Body of pancreas (tissue), 4 donors: ENCODE measurements at regions not wholly inside any gene's neighbourhood (a gene's known extent, or its start where the extent isn't known, plus 50 kb on each side); places are given as distances from the start of the nearest gene placed in this dataset.

Experiments used
- ATAC-seq: fragments of 150-250 bp; one replicate; pipeline ENCODE4 v1.9.1; 2016
- DNase-seq, 4 donors: peaks; one replicate each; pipeline ENCODE4 v3.0.0-alpha.2; 2019
- H3K27ac ChIP-seq, 4 donors: fragments of 200-600 bp; sonication (generic); 1 replicate in 3 of 4; 2 replicates in 1 of 4; pipeline versions ENCODE4 v1.5.1 to v1.6.1; 2016 to 2019; ENCODE audit warnings: mild to moderate bottlenecking in 1 of 4, mixed read lengths in 1 of 4, moderate library complexity in 1 of 4
- H3K27me3 ChIP-seq, 2 donors: fragments of 200-600 bp; sonication (generic); one replicate each; pipeline ENCODE4 v1.6.0; 2016; ENCODE audit warnings: mild to moderate bottlenecking in 1 of 2
- H3K36me3 ChIP-seq, 2 donors: fragments of 200-600 bp; sonication (generic); replicated peaks in 1 of 2; 2 replicates each; pipeline ENCODE4 v1.5.1; 2016; ENCODE audit warnings: low read depth in 2 of 2; ENCODE audit not compliant: insufficient read depth in 1 of 2
- H3K4me1 ChIP-seq: fragments of 200-600 bp; sonication (generic); one replicate; pipeline ENCODE4 v1.6.0; 2016
- H3K4me3 ChIP-seq, 2 donors: fragments of 200-600 bp; sonication (generic); 1 replicate in 1 of 2; 2 replicates in 1 of 2; pipeline ENCODE4 v1.5.1; 2016 to 2019
- H3K9me3 ChIP-seq, 3 donors: fragments of 200-600 bp; sonication (generic); 1 replicate in 2 of 3; 2 replicates in 1 of 3; pipeline ENCODE4 v1.5.1; 2016
- POLR2A ChIP-seq, 3 donors: fragments of 450-650 bp; IDR thresholded peaks; one replicate each; pipeline ENCODE4 v1.6.1; 2016; ENCODE audit warnings: antibody characterized with exemption in 3 of 3, mild to moderate bottlenecking in 2 of 3
- WGBS, 2 donors: methylation state at CpG; one replicate each; pipeline ENCODE4 v1.1.5; 2017; 5-methylcytosine and 5-hydroxymethylcytosine counted together
- intact Hi-C: fragments of 100-400 bp; cut with DNase I; formaldehyde crosslinking; loops from one replicate; pipeline ENCODE4 v1.15.1; 2023
- TF ChIP-seq, protein P1 (sequence below), 7 experiments: fragments of 450-650 bp in 4 of 7; fragments of 200-600 bp in 3 of 7; sonication (generic) in 3 of 7; IDR thresholded peaks; one replicate each; pipeline ENCODE4 v1.5.1; 2016 to 2019; ENCODE audit warnings: antibody characterized with exemption in 7 of 7

DNA sequence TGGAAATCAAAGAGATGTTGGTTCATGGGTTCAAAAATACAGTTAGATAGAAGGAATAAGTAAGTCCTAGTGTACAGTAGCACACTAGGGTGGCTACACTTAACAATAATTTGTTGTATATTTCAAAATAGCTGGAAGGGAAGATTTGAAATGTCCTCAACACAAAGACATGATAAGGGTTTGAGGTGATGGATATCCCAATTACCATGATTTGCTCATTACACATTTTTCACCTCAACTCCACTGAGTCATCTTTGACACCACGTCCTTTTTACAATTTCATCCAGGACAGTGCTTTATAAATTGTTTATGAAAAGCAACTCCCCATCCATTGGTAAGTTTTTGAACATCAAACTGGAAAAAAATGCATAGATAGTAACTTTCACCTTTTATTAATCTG, 208.3 kb downstream of the ZC3H11B start:
- H3K27me3 ChIP-seq, result no peaks in the 10 kb centered on the region
- intact Hi-C loops, result no loop called here
- H3K4me3 ChIP-seq, result no peak overlapping the region
- no peak for ATAC-seq
- peaks cover 6% of the 10 kb centered on the region for H3K4me1 ChIP-seq
- TF ChIP-seq POLR2A (IDR thresholded peaks at IDR 0.05), result no peak
- TF ChIP-seq, protein P1, sequence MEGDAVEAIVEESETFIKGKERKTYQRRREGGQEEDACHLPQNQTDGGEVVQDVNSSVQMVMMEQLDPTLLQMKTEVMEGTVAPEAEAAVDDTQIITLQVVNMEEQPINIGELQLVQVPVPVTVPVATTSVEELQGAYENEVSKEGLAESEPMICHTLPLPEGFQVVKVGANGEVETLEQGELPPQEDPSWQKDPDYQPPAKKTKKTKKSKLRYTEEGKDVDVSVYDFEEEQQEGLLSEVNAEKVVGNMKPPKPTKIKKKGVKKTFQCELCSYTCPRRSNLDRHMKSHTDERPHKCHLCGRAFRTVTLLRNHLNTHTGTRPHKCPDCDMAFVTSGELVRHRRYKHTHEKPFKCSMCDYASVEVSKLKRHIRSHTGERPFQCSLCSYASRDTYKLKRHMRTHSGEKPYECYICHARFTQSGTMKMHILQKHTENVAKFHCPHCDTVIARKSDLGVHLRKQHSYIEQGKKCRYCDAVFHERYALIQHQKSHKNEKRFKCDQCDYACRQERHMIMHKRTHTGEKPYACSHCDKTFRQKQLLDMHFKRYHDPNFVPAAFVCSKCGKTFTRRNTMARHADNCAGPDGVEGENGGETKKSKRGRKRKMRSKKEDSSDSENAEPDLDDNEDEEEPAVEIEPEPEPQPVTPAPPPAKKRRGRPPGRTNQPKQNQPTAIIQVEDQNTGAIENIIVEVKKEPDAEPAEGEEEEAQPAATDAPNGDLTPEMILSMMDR (IDR thresholded peaks at IDR 0.05), result no peak
- H3K36me3 ChIP-seq, result no peaks in the 10 kb centered on the region
- no peaks in the 10 kb centered on the region for H3K9me3 ChIP-seq
- DNase-seq, result no peak
- H3K27ac ChIP-seq, result no peak overlapping the region
- 79 to 90% methylated on average over 1 of the region's 1 CpG for WGBS, 2 donors

- Histone ChIP-seq H3K36me3 (no peaks in the 10 kb centered on the region), H3K27me3 (no peaks in the 10 kb centered on the region), H3K9me3 (no peaks in the 10 kb centered on the region), H3K4me1 (peaks cover 6% of the 10 kb centered on the region), H3K27ac (no peak overlapping the region), H3K4me3 (no peak overlapping the region)
- DNase-seq (no peak), ATAC-seq (no peak)
- intact Hi-C loops, result no loop called here
- no peak for TF ChIP-seq POLR2A (IDR thresholded peaks at IDR 0.05)
Observed at GRCh38 chr1:219402925-219403324, 210.0 kb downstream of the ZC3H11B start.

GRCh38 chr1:219401724-219402625, 210.9 kb downstream of the ZC3H11B start:
- H3K27me3 ChIP-seq, result no peaks in the 10 kb centered on the region
- no peak overlapping the region for H3K27ac ChIP-seq
- H3K4me3 ChIP-seq, result no peak overlapping the region
- H3K4me1 ChIP-seq, result peaks cover 6% of the 10 kb centered on the region
- intact Hi-C loops, result no loop called here
- peaks cover 0 to 4% (median 0%) of the 10 kb centered on the region in 3 donors for H3K9me3 ChIP-seq
- DNase-seq (no peak), ATAC-seq (no peak)
- no peaks in the 10 kb centered on the region for H3K36me3 ChIP-seq
- no peak for TF ChIP-seq POLR2A (IDR thresholded peaks at IDR 0.05)
- TF ChIP-seq, protein P1 (IDR thresholded peaks at IDR 0.05), result no peak

DNA sequence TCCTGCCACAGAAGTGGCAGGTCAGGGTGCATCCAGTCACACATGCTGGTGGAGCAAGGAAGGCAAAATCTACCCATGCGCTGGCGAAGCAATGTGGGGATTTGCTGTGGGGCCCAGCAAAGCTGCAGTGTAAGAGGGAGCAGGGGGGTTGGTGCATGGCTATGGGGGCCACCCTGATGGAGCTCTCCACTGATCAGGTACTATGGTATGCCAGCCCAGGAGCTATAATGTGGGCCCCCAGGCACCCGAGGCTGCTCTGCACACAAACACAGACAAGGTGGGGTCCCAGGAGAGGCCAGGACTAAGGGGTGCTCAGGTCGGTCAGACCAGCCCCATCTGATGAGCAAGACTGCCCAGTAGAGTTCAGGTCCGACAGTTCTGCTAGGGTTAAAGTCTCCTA, 213.5 kb downstream of the ZC3H11B start:
- no peak for ATAC-seq
- intact Hi-C loops, result no loop called here
- Histone ChIP-seq H3K4me1 (peaks cover 6% of the 10 kb centered on the region), H3K36me3 (no peaks in the 10 kb centered on the region), H3K9me3 (peaks cover 0 to 10% (median 0%) of the 10 kb centered on the region in 3 donors), H3K27me3 (no peaks in the 10 kb centered on the region), H3K4me3 (no peak overlapping the region), H3K27ac (no peak overlapping the region)
- no peak for TF ChIP-seq POLR2A (IDR thresholded peaks at IDR 0.05)
- TF ChIP-seq, protein P1 (IDR thresholded peaks at IDR 0.05), result no peak
- 79 to 100% methylated on average over 2 to 5 of the region's 5 CpGs for WGBS, 2 donors
- DNase-seq, result no peak

DNA sequence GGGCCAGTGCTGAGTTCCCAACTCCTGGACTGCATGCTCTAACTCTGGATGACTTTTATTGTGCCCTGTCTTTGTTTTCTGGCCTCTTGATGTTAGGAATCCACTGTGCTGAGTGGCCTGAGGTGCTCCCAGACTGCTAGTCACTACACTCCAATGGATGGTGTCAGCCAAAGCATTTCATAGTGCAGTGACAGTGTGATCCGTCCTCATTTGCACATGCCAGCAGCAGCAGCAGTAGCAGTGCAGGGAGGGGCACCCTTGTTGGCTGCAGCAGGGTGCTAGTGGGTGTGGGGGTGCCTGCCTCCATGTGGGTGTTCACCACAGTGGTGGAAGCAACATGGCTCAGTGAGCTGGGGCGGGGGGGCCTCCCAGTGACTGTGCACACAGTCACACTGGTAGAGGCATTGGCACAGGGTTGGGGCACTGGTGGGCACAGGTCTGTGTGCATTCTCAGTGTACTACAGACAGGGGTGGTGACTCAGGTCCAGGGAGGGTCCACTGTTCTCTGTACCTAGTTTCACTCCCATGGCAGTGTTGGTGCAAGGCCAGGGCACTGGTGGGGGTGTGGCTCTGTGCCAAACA, 214.0 kb downstream of the ZC3H11B start:
- H3K4me1 ChIP-seq, result peaks cover 6% of the 10 kb centered on the region
- no peak overlapping the region for H3K4me3 ChIP-seq
- peaks cover 0 to 10% (median 0%) of the 10 kb centered on the region in 3 donors for H3K9me3 ChIP-seq
- ATAC-seq, result no peak
- no peak for DNase-seq
- no peaks in the 10 kb centered on the region for H3K36me3 ChIP-seq
- H3K27me3 ChIP-seq, result no peaks in the 10 kb centered on the region
- 64 to 93% methylated on average over 2 of the region's 2 CpGs for WGBS, 2 donors
- TF ChIP-seq, protein P1 (IDR thresholded peaks at IDR 0.05), result no peak
- TF ChIP-seq POLR2A (IDR thresholded peaks at IDR 0.05), result no peak
- no peak overlapping the region for H3K27ac ChIP-seq
- intact Hi-C loops, result no loop called here
